HUDEP-2 (cell line): ENCODE measurements at regions not wholly inside any gene's neighbourhood (a gene's known extent, or its start where the extent isn't known, plus 50 kb on each side); places are given as distances from the start of the nearest gene placed in this dataset.

Experiments used
- DNase-seq, 76 experiments: peaks; one replicate each; lab custom pipeline; 2025; ENCODE audit not compliant: unreplicated experiment in 76 of 76; lab: John Stamatoyannopoulos, UW

GRCh38 chr4:63528256-63528991, 880.8 kb downstream of the TECRL start:
- DNase-seq = no peak

DNA sequence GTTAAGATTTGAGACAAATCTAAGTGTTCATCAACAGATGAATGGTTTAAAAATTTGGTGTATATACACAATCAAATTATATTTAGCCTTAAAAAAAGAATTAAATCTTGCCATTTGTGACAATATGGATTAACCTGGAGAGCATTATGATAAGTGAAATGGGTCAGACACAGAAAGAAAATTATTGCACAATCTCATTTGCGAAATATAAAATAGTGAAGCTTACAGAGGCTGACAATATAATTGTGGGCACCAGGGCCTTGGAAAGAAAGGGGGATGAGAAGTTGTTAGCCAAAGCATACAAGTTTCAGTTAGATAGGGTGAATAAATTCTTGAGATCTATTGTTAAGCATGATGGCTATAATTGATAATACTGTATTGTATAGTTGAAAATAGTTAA, 883.0 kb downstream of the TECRL start:
- no peak for DNase-seq

DNA sequence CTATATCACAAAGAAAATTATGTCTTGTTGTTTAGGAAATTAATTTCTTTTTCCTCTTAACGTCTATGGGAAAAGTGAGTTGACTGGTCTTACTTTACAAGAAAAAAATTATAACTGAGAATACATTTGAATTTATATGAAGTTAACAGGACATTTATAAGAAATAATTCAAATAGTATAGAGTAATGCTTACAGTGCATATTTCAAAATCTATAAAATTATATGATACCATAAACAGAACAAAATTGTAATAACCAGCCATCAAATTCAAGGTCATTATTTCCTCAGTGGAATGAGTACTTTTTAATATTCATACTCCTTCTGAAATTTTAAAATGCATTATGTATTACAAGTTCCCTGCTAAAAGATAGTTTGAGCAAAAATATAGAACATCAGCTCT, 884.5 kb downstream of the TECRL start:
- DNase-seq = no peak

DNA sequence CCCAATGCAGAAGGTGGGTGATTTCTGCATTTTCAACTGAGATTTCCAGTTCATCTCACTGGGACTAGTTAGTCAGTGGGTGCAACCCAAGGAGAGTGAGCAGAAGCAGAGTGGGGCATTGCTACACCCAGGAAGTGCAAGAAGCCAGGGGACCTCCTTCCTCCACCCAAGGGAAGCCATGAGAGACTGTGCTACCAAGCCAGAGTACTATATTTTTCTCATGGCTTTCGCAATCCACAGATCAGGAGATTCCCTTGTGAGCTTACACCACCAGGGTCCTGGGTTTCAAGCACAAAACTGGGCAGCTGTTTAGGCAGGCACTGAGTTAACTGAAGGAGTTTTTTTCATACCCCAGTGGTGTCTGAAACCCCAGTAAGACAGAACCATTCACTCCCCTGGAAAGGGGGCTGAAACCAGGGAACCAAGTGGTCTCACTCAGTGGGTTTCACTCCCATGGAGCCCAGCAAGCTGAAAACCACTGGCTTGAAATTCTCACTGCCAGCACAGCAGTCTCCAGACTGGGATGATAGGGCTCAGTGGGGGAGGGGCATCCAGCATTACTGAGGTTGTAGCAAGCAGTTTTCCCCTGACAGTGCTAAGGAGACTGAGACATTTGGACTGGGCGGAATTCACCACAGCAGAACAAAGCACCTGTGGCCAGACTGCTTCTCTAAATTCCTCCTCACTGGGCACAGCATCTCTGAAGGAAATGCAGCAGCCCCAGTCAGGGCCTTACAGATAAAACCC, 903.4 kb downstream of the TECRL start:
- no peak for DNase-seq

DNA sequence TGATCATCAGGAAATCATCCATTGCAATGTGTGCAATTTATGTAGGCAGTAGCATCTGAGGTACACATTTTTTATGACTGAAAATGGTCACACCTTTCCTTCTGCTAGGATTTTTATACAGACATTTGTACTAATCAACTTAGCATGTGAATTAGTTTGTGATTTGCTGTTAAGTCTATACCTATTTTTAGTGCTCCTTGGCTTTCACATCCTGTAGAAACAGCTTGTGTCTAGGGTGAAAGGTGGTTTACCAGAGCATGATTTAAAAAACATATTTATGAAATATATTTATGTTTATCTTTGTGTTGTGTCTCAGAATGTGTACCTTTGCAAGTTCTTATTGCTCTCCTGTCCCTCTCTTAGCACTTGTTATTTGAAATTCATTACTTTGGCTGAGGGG, 916.0 kb downstream of the TECRL start:
- DNase-seq = no peak

- DNase-seq = no peak
These were observed 916.7 kb downstream of the TECRL start for GRCh38 chr4:63492515-63492914.

GRCh38 chr4:63464393-63464792, 944.9 kb downstream of the TECRL start:
- no peak for DNase-seq

GRCh38 chr4:63460075-63460474, 949.2 kb downstream of the TECRL start:
- DNase-seq = no peak

- DNase-seq = no peak
These were observed 949.9 kb downstream of the TECRL start for GRCh38 chr4:63459329-63459728.

DNA sequence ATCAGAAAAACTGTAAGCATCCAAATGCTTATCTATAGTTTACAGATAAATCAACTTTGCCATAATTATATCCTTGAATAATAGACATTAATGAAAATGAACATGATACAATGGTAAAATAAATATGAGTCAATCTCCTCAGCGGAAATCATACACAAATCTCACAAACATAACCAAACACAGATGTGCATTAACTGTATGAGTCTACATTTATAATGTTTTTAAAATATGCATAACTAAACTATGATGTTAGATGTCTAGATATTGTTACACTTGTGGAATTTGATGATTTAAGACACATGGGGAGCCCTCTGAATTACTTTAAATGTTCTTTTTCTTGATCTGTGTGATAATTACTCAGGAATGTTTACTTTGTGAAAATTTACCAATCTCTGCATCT, 951.2 kb downstream of the TECRL start:
- no peak for DNase-seq

GRCh38 chr4:63440236-63440635, 969.0 kb downstream of the TECRL start:
- DNase-seq = peak in 2 of 76 experiments; percentile 0

- no peak for DNase-seq
These were observed 979.1 kb downstream of the TECRL start for GRCh38 chr4:63430105-63430504.

GRCh38 chr4:63396269-63396668, 1013.0 kb downstream of the TECRL start:
- no peak for DNase-seq

DNA sequence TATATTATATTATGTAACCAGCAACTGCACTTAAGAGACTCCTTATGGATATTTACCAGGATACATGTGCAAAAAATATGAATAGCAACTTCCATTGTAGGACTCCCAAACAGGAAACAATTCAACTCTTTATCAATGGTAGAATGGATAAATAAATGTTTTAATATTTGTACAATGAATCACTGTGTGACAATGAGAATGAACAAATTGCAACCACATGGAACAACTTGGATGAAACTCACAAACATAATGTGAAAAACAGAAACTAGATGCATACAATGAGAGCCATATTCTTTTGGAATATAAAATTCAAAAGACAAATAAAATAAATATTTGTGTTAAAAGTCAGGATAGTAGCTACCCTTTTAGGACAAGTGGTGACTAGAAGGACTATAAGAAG, 1015.7 kb downstream of the TECRL start:
- DNase-seq = no peak

- DNase-seq = no peak
These were observed 1029.3 kb downstream of the TECRL start for GRCh38 chr4:63379750-63380522.

- DNase-seq = no peak
These were observed 1038.2 kb downstream of the TECRL start for GRCh38 chr4:63371001-63371400.

DNA sequence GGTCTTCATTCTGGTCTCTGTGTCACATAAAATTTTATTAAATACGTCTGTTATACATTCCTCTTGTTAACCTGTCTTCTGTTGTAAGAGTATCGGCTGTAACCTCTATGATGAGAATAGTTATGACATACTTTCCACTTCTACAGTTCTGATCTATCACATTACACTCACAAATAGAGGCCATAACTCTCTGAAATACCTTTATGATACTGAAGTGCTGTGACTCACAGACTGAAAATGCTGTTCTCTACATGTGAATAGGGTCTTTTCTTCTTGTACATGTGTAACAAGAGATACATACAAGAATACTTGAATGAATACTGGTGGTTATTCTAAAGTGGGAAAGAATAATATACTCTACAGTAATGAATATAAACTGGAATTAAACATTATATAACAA, 1047.6 kb downstream of the TECRL start:
- no peak for DNase-seq

- no peak for DNase-seq
These were observed 1048.2 kb downstream of the TECRL start for GRCh38 chr4:63361066-63361465.

DNA sequence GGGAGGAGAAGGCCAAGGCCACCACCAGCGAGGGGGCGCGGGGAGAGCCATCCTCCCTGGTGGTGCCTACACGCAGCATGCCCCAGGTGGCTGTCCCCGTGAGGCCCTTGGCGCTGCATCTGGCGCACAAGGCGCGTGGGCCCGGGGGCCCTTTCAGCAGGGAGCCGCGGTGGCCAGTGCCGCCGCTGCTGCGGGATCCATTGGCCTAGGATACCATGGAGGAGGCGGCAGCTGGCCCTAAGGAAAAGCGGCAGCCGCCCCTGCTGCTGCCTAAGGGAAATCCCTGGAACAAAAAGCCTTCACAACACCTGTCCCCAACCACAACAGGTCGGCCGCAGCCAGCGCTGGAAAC, 1059.6 kb downstream of the TECRL start:
- no peak for DNase-seq

GRCh38 chr4:63348735-63349673, 1060.2 kb downstream of the TECRL start:
- no peak for DNase-seq

DNA sequence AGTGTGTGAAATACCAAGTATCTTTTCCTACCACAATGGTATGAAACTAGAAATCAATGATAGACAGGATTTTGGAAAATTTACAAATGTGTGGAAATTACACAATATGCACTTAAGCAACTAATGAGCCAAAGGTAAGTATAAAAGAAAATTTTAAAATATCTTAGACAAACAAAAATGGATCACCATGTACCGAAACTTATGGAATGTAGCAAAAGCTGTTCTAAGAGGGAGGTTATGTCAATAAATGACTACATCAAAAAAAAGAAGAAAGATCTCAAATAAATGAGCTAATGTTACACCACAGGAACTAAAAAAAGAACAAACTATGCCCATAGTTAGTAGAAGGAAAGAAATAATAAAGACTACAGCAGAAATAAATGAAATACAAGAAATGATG, 1084.1 kb downstream of the TECRL start:
- no peak for DNase-seq
